Stimulated activated CD4-positive, alpha-beta T cell treated with anti-CD3 and anti-CD28 coated beads, Interleukin-1b, Interleukin-23, amount 100 ng/mL, for 1 hour (primary cell): ENCODE measurements at regions not wholly inside any gene's neighbourhood (a gene's known extent, or its start where the extent isn't known, plus 50 kb on each side); places are given as distances from the start of the nearest gene placed in this dataset.

Source experiments
- DNase-seq, 2 donors: peaks; one replicate each; pipeline ENCODE4 v3.0.0-alpha.2; 2020; ENCODE audit warnings: low read depth in 2 of 2

DNA sequence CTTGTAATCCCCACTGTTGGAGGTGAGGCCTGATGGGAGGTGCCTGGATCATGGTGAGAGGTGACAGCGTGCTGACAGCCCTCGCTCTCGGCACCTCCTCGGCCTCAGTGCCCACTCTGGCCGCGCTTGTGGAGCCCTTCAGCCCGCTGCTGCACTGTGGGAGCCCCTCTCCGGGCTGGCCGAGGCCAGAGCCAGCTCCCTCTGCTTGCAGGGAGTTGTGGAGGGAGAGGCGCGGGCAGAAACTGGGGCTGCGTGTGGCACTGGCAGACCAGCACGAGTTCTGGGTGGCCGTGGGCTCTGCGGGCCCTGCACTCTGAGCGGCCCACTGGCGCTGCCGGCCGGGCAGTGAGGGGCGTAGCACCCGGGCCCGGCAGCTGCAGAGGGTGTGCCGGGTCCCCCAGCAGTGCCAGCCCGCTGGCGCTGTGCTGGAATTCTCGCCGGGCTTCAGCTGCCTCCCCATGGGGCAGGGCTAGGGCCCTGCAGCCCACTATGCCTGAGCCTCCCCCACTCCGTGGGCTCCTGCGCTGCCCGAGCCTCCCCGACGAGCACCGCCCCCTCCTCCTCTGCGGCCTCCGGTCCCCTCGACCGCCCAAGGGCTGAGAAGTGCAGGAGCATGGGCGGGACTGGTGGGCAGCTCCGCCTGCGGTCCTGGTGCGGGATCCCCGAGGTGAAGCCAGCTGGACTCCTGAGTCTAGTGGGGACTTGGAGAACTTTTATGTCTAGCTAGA, 197.1 kb downstream of the SPP2 start:
- no peak for DNase-seq

GRCh38 chr2:234245945-234246344, 195.4 kb downstream of the SPP2 start:
- DNase-seq: no peak

DNA sequence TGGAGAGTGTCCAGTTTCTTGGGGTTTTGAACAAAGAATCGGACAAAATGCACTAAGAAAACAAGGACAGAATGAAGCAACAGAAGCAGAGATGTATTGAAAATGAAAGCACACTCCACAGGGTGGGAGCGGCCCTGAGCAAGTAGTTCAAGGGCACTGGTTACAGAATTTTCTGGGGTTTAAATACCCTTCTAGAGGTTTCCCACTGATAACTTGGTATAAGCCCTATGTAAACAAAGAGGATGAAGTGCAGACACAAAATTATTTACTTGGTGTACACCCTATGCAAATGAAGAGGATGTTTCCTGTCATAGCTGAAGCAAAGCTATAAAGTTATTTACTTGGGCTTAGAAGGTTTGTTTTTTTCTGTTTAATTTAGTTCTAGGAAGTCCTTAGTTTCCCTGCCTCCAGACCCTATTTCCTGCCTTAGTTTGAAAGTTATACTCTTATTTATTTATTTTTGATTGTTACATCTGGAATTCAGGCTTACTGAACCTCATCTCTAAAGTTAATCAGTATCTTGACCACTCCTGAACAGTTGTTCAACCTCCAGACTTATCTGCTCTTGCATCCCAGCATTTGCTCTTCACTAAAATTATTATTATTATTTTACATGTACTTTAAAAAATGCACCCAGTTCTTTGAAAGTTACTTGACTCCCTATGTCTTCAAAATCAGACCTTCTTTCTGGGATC, 193.5 kb downstream of the SPP2 start:
- DNase-seq: no peak

DNA sequence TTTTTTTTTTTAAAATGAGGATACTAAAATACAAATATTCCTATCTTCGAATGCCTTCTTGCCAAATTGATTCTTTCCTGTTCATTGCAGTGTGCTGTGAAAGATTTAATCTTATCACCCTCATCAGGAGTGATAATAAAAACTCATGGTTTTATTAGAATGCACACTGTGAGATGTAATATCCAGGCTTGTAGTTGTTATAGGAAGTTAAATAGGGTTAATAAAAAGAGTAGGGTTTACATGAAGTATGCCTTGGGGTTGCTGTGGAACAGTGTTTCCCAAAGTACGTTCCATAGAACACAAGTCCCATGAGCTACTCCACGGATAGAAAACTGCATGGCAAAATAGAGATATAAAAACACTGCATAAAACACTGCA, 191.9 kb downstream of the SPP2 start:
- no peak for DNase-seq

- no peak for DNase-seq
These were observed 191.4 kb downstream of the SPP2 start for GRCh38 chr2:234241656-234242458.

DNA sequence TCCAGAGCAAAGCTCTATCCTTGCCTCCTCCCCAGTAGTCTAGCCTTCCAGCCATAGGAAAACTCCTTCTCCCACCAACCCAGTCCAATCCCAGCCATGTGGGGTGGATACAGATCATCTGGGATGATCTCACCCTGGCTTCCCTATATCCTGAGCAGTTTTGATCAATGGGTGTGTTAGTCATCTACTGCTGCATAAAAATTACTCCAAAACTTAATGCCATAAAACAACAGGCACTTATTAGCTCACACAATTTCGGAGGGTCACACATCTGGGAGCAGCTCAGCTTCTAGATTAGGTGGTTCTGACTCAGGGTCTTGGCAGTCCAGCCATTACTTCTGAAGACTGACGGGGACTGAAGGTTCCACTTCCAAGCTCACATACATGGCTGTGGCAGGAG, 190.4 kb downstream of the SPP2 start:
- DNase-seq: no peak

- DNase-seq: no peak
These were observed 184.7 kb downstream of the SPP2 start for GRCh38 chr2:234235191-234235590.

- DNase-seq: no peak
These were observed 181.0 kb downstream of the SPP2 start for GRCh38 chr2:234231460-234231859.

- DNase-seq: no peak
These were observed 168.5 kb downstream of the SPP2 start for GRCh38 chr2:234219046-234219310.

- DNase-seq: no peak
These were observed 168.0 kb downstream of the SPP2 start for GRCh38 chr2:234218266-234219045.

DNA sequence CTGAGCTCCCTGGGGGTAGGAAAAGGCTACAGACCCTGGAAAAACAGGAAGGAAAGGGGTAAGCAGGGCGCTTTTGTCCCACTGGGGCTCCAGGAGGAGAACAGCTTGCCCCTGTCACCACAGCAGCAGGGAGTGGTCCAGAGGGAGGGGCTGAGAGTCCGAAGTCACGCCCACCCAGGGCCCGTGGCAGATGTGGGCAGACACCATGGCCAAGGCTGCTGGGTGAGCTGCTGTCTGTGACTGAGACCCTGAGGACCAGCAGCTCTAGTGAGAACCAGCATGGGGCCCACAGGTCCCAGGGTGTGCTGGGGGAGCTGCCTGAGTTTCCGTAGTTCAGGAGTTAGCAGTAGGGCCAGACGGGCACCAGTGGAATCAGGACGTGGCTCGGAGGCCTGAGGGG, 162.0 kb downstream of the SPP2 start:
- no peak for DNase-seq

DNA sequence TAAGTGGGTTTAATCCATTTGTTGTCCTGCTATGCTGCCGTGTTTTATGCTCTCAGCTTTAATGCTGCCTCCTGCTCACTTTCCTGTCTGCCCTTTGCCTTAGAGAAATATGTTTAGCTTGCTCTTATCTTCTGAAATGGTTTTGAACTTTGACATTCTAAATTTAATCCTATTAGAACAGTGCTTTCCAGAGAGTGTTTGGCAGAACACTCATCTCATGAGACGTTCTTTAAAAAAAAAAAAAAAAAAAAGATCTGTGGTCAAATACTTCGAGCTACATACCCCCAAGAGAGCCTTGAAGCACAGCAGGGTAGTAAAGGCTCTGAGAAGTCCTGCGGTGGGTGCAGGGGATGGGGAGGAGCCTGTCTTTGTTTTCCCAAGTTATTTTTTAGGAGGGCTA, 161.3 kb downstream of the SPP2 start:
- no peak for DNase-seq

- DNase-seq: no peak
These were observed 156.2 kb downstream of the SPP2 start for GRCh38 chr2:234206738-234207137.

- DNase-seq: no peak
These were observed 154.0 kb downstream of the SPP2 start for GRCh38 chr2:234204480-234204879.

GRCh38 chr2:234203135-234203984, 152.9 kb downstream of the SPP2 start:
- no peak for DNase-seq

- DNase-seq: no peak
These were observed 152.1 kb downstream of the SPP2 start for GRCh38 chr2:234202601-234203000.

DNA sequence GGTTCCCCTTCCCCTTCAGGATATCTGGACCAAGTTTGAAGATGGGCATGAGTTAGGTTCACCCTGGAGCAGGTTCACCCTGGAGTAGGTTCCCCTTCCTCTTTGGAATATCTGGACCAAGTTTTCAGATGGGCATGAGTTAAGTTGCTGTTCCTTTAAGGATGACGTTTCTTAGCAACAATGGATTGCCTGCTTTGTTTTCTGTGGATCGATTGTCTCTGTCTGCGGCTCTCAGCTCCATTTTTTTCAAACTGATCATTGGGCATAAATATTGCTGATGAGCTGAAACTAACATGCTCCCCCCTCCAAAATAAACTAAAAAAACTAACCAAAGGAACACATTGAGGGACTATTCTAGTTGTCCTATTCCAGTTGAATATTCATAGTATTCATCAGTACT, 149.5 kb downstream of the SPP2 start:
- no peak for DNase-seq

DNA sequence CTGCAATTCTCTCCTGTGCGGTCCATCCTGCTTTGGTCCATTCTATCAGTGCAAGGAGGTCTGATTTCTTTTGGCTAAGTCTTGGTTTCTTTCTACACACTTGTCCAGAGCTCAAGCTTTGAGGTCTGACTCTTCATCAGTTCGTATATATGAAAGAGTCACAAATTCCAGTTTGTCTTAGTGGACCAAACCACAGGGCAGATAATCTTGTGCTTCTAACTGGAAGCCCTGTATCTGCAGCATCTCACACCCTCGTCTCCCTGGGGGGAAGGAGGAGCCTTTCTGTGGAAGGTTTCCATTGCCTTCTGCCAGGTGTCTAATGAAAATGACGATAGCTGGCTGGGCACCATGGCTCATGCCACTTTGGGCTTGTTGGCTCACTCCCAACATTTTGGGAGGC, 148.5 kb downstream of the SPP2 start:
- DNase-seq: no peak

DNA sequence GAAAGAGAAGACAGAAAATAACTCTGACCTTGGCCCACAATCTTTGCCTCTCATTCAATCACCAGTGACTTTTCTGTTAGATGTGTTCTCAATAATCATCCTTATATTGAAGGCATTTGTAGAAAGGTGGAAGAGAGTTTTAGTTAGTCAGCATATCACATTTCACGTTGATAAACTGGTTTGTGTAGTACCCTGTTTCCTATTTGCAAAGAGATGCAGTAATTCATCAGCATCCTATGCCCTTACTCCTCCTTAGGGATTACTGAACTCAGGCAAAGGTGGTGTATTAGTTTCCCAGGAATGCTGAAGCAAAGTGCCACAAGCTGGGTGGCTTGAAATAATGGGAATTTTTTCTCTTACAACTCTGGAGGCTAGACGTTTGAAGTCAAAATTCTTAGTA, 145.0 kb downstream of the SPP2 start:
- DNase-seq: no peak

- no peak for DNase-seq
These were observed 143.6 kb downstream of the SPP2 start for GRCh38 chr2:234193977-234194563.

GRCh38 chr2:234191819-234192407, 141.4 kb downstream of the SPP2 start:
- no peak for DNase-seq
